ENCODE measurements at regions not wholly inside any gene's neighbourhood (a gene's known extent, or its start where the extent isn't known, plus 50 kb on each side); places are given as distances from the start of the nearest gene placed in this dataset.

DNA sequence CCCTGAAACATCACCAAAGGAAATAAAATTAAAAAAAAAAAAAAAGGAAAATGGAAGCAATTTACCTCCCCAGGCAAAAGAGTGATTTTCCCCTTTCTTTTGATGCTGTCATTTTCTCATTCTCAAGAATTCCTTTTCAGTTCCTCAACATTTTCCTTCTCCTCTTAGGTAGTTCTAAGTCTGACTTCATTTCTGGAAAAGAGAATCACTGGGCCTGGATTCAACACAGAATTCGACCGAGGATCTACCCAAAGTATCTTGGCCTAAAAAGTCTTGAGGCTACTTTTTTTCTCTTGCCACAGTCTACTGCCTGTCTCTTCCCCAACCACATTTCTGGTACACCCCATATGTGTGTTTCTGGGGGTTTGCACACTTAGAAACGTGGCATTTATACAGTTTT lies 717.8 kb upstream of the TBX3 start:
- TF ChIP-seq SP1 (IDR thresholded peaks at IDR 0.05) (no peak), ARNT (IDR thresholded peaks at IDR 0.05) (no peak), FOXA1 (IDR thresholded peaks at IDR 0.05) (no peak), LEF1 (IDR thresholded peaks at IDR 0.05; ENCODE audit: borderline replicate concordance) (no peak), NFRKB (IDR thresholded peaks at IDR 0.05) (no peak)
- POLR2A ChIA-PET, result no interaction called here
- DNase-seq (ENCODE audit: extremely low spot score), result no peak
- CTCF ChIA-PET, result no interaction called here

DNA sequence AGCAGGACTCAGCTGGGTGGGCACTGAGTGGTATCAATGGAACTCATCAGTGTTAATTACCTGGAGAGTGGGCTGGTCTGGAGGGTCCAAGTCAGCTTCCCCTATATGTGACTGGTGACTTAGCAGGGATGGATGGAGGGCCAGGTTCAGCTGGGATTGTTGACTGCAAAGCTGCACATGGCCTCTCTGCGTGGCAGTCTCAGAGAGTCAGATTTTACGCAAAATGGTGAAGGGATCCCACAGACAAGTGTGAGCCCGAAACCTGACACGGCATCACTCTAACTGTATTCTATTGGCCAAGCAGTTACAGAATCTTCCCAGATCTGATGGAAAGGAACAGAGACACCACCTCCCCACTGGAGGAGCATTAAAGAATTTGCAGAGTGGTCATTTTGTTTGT lies 716.0 kb upstream of the TBX3 start:
- ChIA-PET CTCF (no interaction called here), POLR2A (no interaction called here)
- no peak for DNase-seq (ENCODE audit: extremely low spot score)
- no peak for TF ChIP-seq NFRKB (IDR thresholded peaks at IDR 0.05)
- TF ChIP-seq, protein P1, sequence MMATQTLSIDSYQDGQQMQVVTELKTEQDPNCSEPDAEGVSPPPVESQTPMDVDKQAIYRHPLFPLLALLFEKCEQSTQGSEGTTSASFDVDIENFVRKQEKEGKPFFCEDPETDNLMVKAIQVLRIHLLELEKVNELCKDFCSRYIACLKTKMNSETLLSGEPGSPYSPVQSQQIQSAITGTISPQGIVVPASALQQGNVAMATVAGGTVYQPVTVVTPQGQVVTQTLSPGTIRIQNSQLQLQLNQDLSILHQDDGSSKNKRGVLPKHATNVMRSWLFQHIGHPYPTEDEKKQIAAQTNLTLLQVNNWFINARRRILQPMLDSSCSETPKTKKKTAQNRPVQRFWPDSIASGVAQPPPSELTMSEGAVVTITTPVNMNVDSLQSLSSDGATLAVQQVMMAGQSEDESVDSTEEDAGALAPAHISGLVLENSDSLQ (IDR thresholded peaks at IDR 0.05), result no peak
- TF ChIP-seq SP1 (IDR thresholded peaks at IDR 0.05), result no peak
- TF ChIP-seq HDGF (IDR thresholded peaks at IDR 0.05; ENCODE audit: borderline replicate concordance), result no peak
- no peak for TF ChIP-seq SUZ12 (IDR thresholded peaks at IDR 0.05)
- no peak for TF ChIP-seq L3MBTL2 (conservative IDR thresholded peaks at IDR 0.05)
- TF ChIP-seq ELF4 (IDR thresholded peaks at IDR 0.05), result no peak
- TF ChIP-seq FOXK2 (IDR thresholded peaks at IDR 0.05), result no peak
- no peak for TF ChIP-seq TARDBP (IDR thresholded peaks at IDR 0.05)
- no peak for TF ChIP-seq ZNF384 (IDR thresholded peaks at IDR 0.05)
- no peak for TF ChIP-seq CTBP1 (IDR thresholded peaks at IDR 0.05; ENCODE audit: borderline replicate concordance)
- TF ChIP-seq FOXA1 (IDR thresholded peaks at IDR 0.05), result no peak
- no peak for TF ChIP-seq LEF1 (IDR thresholded peaks at IDR 0.05; ENCODE audit: borderline replicate concordance)
- TF ChIP-seq FOXM1 (IDR thresholded peaks at IDR 0.05; ENCODE audit: borderline replicate concordance), result no peak
- TF ChIP-seq ARNT (IDR thresholded peaks at IDR 0.05), result no peak
- TF ChIP-seq BHLHE40 (IDR thresholded peaks at IDR 0.05; ENCODE audit: borderline replicate concordance), result no peak

DNA sequence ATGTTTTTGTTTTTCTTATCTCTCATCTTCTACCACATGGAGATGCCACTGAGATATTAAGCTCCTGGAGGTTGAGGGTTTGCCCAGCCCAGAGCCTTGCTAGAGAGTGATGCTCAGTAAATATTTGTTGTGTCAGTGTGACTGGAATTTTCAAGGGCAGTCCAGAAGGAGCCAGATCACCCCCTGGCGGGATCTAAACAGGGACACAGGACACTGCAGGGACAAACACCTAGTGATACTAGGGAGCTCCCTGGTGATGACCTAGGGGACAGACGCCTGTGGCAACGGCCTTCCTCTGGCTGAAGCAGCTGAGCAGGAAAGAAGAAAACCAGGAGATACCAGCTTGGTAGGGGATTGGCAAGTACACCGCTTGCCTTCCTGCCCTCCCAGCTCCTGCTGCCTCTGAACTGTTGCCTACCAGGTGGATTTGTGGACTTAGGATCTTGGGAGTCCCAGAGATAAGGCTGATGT lies 714.4 kb upstream of the TBX3 start:
- no peak for DNase-seq (ENCODE audit: extremely low spot score)
- TF ChIP-seq TARDBP (IDR thresholded peaks at IDR 0.05), result no peak
- TF ChIP-seq NFRKB (IDR thresholded peaks at IDR 0.05), result no peak
- no peak for TF ChIP-seq L3MBTL2 (conservative IDR thresholded peaks at IDR 0.05)
- no peak for TF ChIP-seq FOXK2 (IDR thresholded peaks at IDR 0.05)
- TF ChIP-seq CTBP1 (IDR thresholded peaks at IDR 0.05; ENCODE audit: borderline replicate concordance), result no peak
- no peak for TF ChIP-seq FOXM1 (IDR thresholded peaks at IDR 0.05; ENCODE audit: borderline replicate concordance)
- TF ChIP-seq ELF4 (IDR thresholded peaks at IDR 0.05), result no peak
- TF ChIP-seq ARNT (IDR thresholded peaks at IDR 0.05), result no peak
- no peak for TF ChIP-seq BHLHE40 (IDR thresholded peaks at IDR 0.05; ENCODE audit: borderline replicate concordance)
- no peak for TF ChIP-seq SP1 (IDR thresholded peaks at IDR 0.05)
- TF ChIP-seq SUZ12 (IDR thresholded peaks at IDR 0.05), result no peak
- CTCF ChIA-PET, result no interaction called here
- POLR2A ChIA-PET, result no interaction called here

DNA sequence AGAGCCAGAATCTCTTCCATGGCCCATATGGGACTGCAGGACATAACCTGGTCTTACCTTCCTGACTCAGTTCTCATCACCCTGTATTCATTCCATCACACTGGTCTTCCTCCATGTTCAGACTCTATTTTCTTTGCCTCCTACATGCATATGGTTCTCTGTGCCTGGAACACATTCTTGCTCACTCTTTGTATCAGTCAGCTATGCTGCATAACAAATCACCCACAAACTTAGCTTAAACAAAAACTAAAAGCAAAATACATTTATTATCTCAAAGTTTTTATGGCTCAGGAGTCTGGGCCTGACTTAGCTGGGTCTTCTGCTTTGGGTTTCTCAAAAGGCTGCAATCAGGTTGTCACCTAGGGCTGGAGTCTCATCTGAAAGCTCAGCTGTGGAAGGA lies 712.6 kb upstream of the TBX3 start:
- ChIA-PET POLR2A (no interaction called here), CTCF (no interaction called here)
- no peak for TF ChIP-seq HDGF (IDR thresholded peaks at IDR 0.05; ENCODE audit: borderline replicate concordance)
- TF ChIP-seq NFRKB (IDR thresholded peaks at IDR 0.05), result no peak
- TF ChIP-seq SP1 (IDR thresholded peaks at IDR 0.05), result no peak
- no peak for TF ChIP-seq TARDBP (IDR thresholded peaks at IDR 0.05)
- TF ChIP-seq CTBP1 (IDR thresholded peaks at IDR 0.05; ENCODE audit: borderline replicate concordance), result no peak
- TF ChIP-seq ELF4 (IDR thresholded peaks at IDR 0.05), result no peak
- no peak for TF ChIP-seq L3MBTL2 (conservative IDR thresholded peaks at IDR 0.05)
- DNase-seq (ENCODE audit: extremely low spot score), result no peak

DNA sequence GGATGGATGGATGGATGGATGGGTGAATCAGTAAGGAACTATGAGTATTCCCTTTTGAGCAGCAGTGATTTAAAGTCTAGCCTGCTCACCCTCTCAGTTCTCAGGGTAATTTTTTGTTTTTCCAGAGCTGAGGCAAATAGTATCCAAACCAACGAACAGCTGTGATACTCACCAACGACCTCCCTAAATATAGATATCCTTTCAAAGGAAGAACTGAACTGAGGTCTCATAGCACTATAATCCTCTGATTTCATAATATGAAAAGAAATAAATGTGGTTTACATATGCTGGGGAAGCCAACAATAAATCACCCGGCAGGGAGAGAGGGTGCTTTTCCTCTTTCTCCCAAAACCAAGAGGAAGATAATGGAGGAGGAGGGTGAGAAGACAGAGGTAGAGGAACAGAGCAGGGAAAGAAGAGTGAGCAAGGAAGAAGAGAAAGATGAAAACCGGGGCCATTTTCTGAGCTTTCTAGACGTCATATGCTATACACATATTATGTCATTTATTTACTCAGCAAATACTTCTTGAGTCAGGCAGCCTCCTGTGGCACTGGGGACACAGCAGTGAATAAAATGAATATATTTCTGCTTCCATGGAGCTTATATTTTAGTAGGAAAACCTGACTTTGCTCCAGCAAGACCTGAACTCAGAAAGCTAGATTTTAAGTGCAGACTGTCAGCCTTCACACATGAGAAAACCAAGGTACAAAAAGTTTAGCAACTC lies 710.7 kb upstream of the TBX3 start:
- TF ChIP-seq FOXA1 (IDR thresholded peaks at IDR 0.05) (no peak), SP1 (IDR thresholded peaks at IDR 0.05) (no peak), ARNT (IDR thresholded peaks at IDR 0.05) (no peak), HDGF (IDR thresholded peaks at IDR 0.05; ENCODE audit: borderline replicate concordance) (no peak), ZNF384 (IDR thresholded peaks at IDR 0.05) (no peak), CTBP1 (IDR thresholded peaks at IDR 0.05; ENCODE audit: borderline replicate concordance) (no peak), TARDBP (IDR thresholded peaks at IDR 0.05) (no peak)
- POLR2A ChIA-PET, result no interaction called here

DNA sequence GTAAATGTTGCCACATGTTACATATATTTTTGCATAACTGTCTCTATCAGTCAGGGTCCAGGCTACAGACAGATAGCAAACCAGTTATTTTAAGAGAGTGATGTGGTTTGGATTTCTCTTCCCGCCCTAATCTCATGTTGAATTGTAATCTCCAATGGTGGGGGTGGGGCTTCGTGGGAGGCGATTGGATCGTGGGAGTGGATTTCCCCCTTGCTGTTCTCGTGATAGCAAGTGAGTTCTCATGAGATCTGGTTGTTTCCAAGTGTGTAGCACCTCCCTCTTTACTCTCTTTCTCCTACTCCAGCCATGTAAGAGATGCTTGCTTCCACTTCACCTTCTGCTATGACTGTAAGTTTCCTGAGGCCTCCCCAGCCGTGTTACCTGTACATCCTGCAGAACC lies 704.2 kb upstream of the TBX3 start:
- POLR2A ChIA-PET, result no interaction called here
- TF ChIP-seq SUZ12 (IDR thresholded peaks at IDR 0.05) (no peak), ARNT (IDR thresholded peaks at IDR 0.05) (no peak), CTBP1 (IDR thresholded peaks at IDR 0.05; ENCODE audit: borderline replicate concordance) (no peak), HDGF (IDR thresholded peaks at IDR 0.05; ENCODE audit: borderline replicate concordance) (no peak), LEF1 (IDR thresholded peaks at IDR 0.05; ENCODE audit: borderline replicate concordance) (no peak), ZNF384 (IDR thresholded peaks at IDR 0.05) (no peak), NFRKB (IDR thresholded peaks at IDR 0.05) (no peak), TARDBP (IDR thresholded peaks at IDR 0.05) (no peak), FOXK2 (IDR thresholded peaks at IDR 0.05) (no peak), FOXA1 (IDR thresholded peaks at IDR 0.05) (no peak), SP1 (IDR thresholded peaks at IDR 0.05) (no peak)
- TF ChIP-seq, protein P1 (IDR thresholded peaks at IDR 0.05), result no peak
- no peak for DNase-seq (ENCODE audit: extremely low spot score)
- CTCF ChIA-PET, result no interaction called here

More for the DNA sequence above, 710.7 kb upstream of the TBX3 start:
- no peak for DNase-seq (ENCODE audit: extremely low spot score)
- CTCF ChIA-PET, result no interaction called here

DNA sequence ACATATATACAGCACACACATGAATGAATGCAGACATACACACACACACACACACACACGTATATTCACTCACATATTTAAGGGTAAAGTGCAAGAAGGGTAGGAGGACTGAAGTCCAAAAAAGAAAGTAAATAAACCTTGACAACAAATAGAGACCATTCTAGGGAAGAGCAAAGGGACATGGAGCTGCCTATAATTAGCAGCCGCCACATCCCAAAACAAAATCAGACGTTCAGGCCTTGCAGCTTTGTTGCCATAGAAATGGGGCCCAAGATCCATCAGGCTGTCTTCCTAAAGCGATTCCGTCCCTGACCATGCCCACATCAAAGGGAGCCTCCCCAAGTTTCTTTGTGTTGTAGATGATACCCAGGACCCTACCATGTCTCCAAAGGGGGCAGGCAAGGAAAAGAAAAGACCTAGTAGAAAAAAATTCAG lies 703.5 kb upstream of the TBX3 start:
- POLR2A ChIA-PET, result no interaction called here
- CTCF ChIA-PET, result no interaction called here
- TF ChIP-seq FOXA1 (IDR thresholded peaks at IDR 0.05) (no peak), BHLHE40 (IDR thresholded peaks at IDR 0.05; ENCODE audit: borderline replicate concordance) (no peak), FOXK2 (IDR thresholded peaks at IDR 0.05) (no peak), HDGF (IDR thresholded peaks at IDR 0.05; ENCODE audit: borderline replicate concordance) (no peak), TARDBP (IDR thresholded peaks at IDR 0.05) (no peak), L3MBTL2 (conservative IDR thresholded peaks at IDR 0.05) (no peak)
- no peak for DNase-seq (ENCODE audit: extremely low spot score)
